HFFc6 (cell line): ENCODE measurements at regions not wholly inside any gene's neighbourhood (a gene's known extent, or its start where the extent isn't known, plus 50 kb on each side); places are given as distances from the start of the nearest gene placed in this dataset.

Experiments used
- DNase-seq: peaks from one replicate; pipeline ENCODE4 v3.0.0-alpha.2; 2018
- H3K27ac Mint-ChIP-seq: 2 replicates; pipeline ENCODE4 v1.8.0; 2020; ENCODE audit warnings: mild to moderate bottlenecking, mixed read lengths
- H3K27me3 Mint-ChIP-seq: 2 replicates; pipeline ENCODE4 v1.8.0; 2021; ENCODE audit warnings: mild to moderate bottlenecking, moderate library complexity, mixed read lengths; ENCODE audit not compliant: insufficient read depth
- H3K36me3 Mint-ChIP-seq: 2 replicates; pipeline ENCODE4 v1.8.0; 2021; ENCODE audit warnings: low read depth, mixed read lengths
- H3K4me1 Mint-ChIP-seq: 2 replicates; pipeline ENCODE4 v1.8.0; 2020; ENCODE audit warnings: low read depth, mixed read lengths
- H3K4me3 Mint-ChIP-seq: 2 replicates; pipeline ENCODE4 v1.8.0; 2020; ENCODE audit warnings: mild to moderate bottlenecking, moderate library complexity, mixed read lengths
- H3K9me3 Mint-ChIP-seq: 2 replicates; pipeline ENCODE4 v1.8.0; 2020; ENCODE audit warnings: mild to moderate bottlenecking, mixed read lengths
- CTCF ChIP-seq: fragments of 200-600 bp; sonication (generic); IDR thresholded peaks from 2 replicates; pipeline ENCODE4 v1.5.0; 2021; ENCODE audit warnings: antibody characterized with exemption, mild to moderate bottlenecking

- Mint-ChIP-seq H3K36me3 (no peaks in the 10 kb centered on the region), H3K9me3 (peaks cover 26% of the 10 kb centered on the region)
These were observed 203.1 kb upstream of the PDE1C start for GRCh38 chr7:32273297-32273696.

GRCh38 chr7:32266932-32267475, 196.8 kb upstream of the PDE1C start:
- H3K27ac Mint-ChIP-seq: no peak overlapping the region
- no peak for DNase-seq
- H3K4me1 Mint-ChIP-seq: no peaks in the 10 kb centered on the region
- no peaks in the 10 kb centered on the region for H3K36me3 Mint-ChIP-seq
- peaks cover 38% of the 10 kb centered on the region for H3K9me3 Mint-ChIP-seq
- no peak for TF ChIP-seq CTCF
- H3K4me3 Mint-ChIP-seq: no peak overlapping the region
- H3K27me3 Mint-ChIP-seq: no peaks in the 10 kb centered on the region; the same call in 1 of the 2 replicates

More at GRCh38 chr7:32273297-32273696, 203.1 kb upstream of the PDE1C start:
- Mint-ChIP-seq H3K4me1 (no peaks in the 10 kb centered on the region), H3K4me3 (no peak overlapping the region), H3K27me3 (no peaks in the 10 kb centered on the region; the same call in 1 of the 2 replicates), H3K27ac (no peak overlapping the region)
- DNase-seq: no peak
- no peak for TF ChIP-seq CTCF

- Mint-ChIP-seq H3K27ac (no peak overlapping the region), H3K9me3 (peaks cover 51% of the 10 kb centered on the region), H3K36me3 (no peaks in the 10 kb centered on the region), H3K4me3 (no peak overlapping the region), H3K27me3 (no peaks in the 10 kb centered on the region; the same call in 1 of the 2 replicates), H3K4me1 (no peaks in the 10 kb centered on the region)
- DNase-seq: no peak
- no peak for TF ChIP-seq CTCF
These were observed 194.6 kb upstream of the PDE1C start for GRCh38 chr7:32264702-32265284.

GRCh38 chr7:32263611-32264010, 193.4 kb upstream of the PDE1C start:
- peaks cover 61% of the 10 kb centered on the region for H3K9me3 Mint-ChIP-seq
- no peaks in the 10 kb centered on the region for H3K36me3 Mint-ChIP-seq
- H3K4me1 Mint-ChIP-seq: no peaks in the 10 kb centered on the region
- no peaks in the 10 kb centered on the region; the same call in 1 of the 2 replicates for H3K27me3 Mint-ChIP-seq
- no peak overlapping the region for H3K27ac Mint-ChIP-seq
- no peak for DNase-seq
- no peak for TF ChIP-seq CTCF
- H3K4me3 Mint-ChIP-seq: no peak overlapping the region

GRCh38 chr7:32262315-32262714, 192.1 kb upstream of the PDE1C start:
- Mint-ChIP-seq H3K36me3 (no peaks in the 10 kb centered on the region), H3K9me3 (peaks cover 58% of the 10 kb centered on the region), H3K27me3 (no peaks in the 10 kb centered on the region; the same call in 1 of the 2 replicates), H3K4me3 (no peak overlapping the region), H3K27ac (no peak overlapping the region), H3K4me1 (no peaks in the 10 kb centered on the region)
- no peak for TF ChIP-seq CTCF
- DNase-seq: no peak
